H9 (cell line): ENCODE measurements at regions not wholly inside any gene's neighbourhood (a gene's known extent, or its start where the extent isn't known, plus 50 kb on each side); places are given as distances from the start of the nearest gene placed in this dataset.

Source experiments
- DNase-seq: peaks from one replicate; pipeline ENCODE4 v3.0.0-alpha.2; 2017
- H2AFZ ChIP-seq: one replicate; pipeline ENCODE4 v1.6.1; 2013; ENCODE audit warnings: mild to moderate bottlenecking, low read length, control low read depth, moderate library complexity
- H2AK5ac ChIP-seq: 2 replicates; pipeline ENCODE4 v1.6.1; 2013; ENCODE audit warnings: low read length, control low read depth, mixed read lengths; ENCODE audit not compliant: insufficient read length
- H2BK120ac ChIP-seq: one replicate; pipeline ENCODE4 v1.6.1; 2013; ENCODE audit warnings: low read depth, mild to moderate bottlenecking, low read length, control low read depth, inconsistent platforms; ENCODE audit not compliant: poor library complexity, severe bottlenecking
- H2BK12ac ChIP-seq: 2 replicates; pipeline ENCODE4 v1.6.1; 2013; ENCODE audit warnings: low read length, control low read depth, mixed read lengths, low read depth; ENCODE audit not compliant: insufficient read length
- H2BK15ac ChIP-seq: 2 replicates; pipeline ENCODE4 v1.6.1; 2013; ENCODE audit warnings: low read depth, low read length, control low read depth
- H2BK20ac ChIP-seq: one replicate; pipeline ENCODE4 v1.6.1; 2013; ENCODE audit warnings: low read depth, mild to moderate bottlenecking, low read length, control low read depth, inconsistent platforms; ENCODE audit not compliant: poor library complexity, severe bottlenecking
- H2BK5ac ChIP-seq: 2 replicates; pipeline ENCODE4 v1.6.1; 2013; ENCODE audit warnings: low read length, control low read depth, mixed read lengths; ENCODE audit not compliant: insufficient read length
- H3K14ac ChIP-seq: 2 replicates; pipeline ENCODE4 v1.6.1; 2013; ENCODE audit warnings: low read length, control low read depth; ENCODE audit not compliant: insufficient read depth
- H3K18ac ChIP-seq: 2 replicates; pipeline ENCODE4 v1.6.1; 2013; ENCODE audit warnings: low read depth, mild to moderate bottlenecking, mixed read lengths, low read length, control low read depth; ENCODE audit not compliant: insufficient read length
- H3K23ac ChIP-seq: 2 replicates; pipeline ENCODE4 v1.6.1; 2013; ENCODE audit warnings: low read length, control low read depth, mixed read lengths, low read depth; ENCODE audit not compliant: insufficient read length
- H3K23me2 ChIP-seq: 2 replicates; pipeline ENCODE4 v1.6.1; 2013; ENCODE audit warnings: low read depth, mild to moderate bottlenecking, mixed read lengths, low read length, control low read depth; ENCODE audit not compliant: insufficient read length, poor library complexity, severe bottlenecking
- H3K27ac ChIP-seq: 2 replicates; pipeline ENCODE4 v1.5.1; 2013; ENCODE audit warnings: low read length, control low read depth, mixed read lengths, low read depth; ENCODE audit not compliant: insufficient read length
- H3K27me3 ChIP-seq: 2 replicates; pipeline ENCODE4 v1.6.1; 2013; ENCODE audit warnings: low read length, control low read depth, inconsistent platforms; ENCODE audit not compliant: insufficient read depth
- H3K4ac ChIP-seq: 2 replicates; pipeline ENCODE4 v1.6.1; 2013; ENCODE audit warnings: low read depth, mild to moderate bottlenecking, control low read depth, inconsistent platforms, low read length, moderate library complexity
- H3K4me1 ChIP-seq: 2 replicates; pipeline ENCODE4 v1.6.1; 2013; ENCODE audit warnings: low read length, control low read depth, inconsistent platforms; ENCODE audit not compliant: insufficient read depth
- H3K4me2 ChIP-seq: 2 replicates; pipeline ENCODE4 v1.6.1; 2013; ENCODE audit warnings: low read length, control low read depth, mixed read lengths; ENCODE audit not compliant: insufficient read length, insufficient read depth
- H3K56ac ChIP-seq: 2 replicates; pipeline ENCODE4 v1.6.1; 2013; ENCODE audit warnings: low read depth, mild to moderate bottlenecking, mixed read lengths, low read length, control low read depth; ENCODE audit not compliant: insufficient read length
- H3K79me1 ChIP-seq: 2 replicates; pipeline ENCODE4 v1.6.1; 2013; ENCODE audit warnings: low read depth, mild to moderate bottlenecking, moderate library complexity, low read length, control low read depth, inconsistent platforms; ENCODE audit not compliant: insufficient read depth, poor library complexity, severe bottlenecking
- H3K79me2 ChIP-seq: 2 replicates; pipeline ENCODE4 v1.6.1; 2013; ENCODE audit warnings: low read length, control low read depth, inconsistent platforms; ENCODE audit not compliant: insufficient read depth
- H3K9ac ChIP-seq: 2 replicates; pipeline ENCODE4 v1.6.1; 2013; ENCODE audit warnings: low read length, control low read depth, mixed read lengths; ENCODE audit not compliant: insufficient read length; ENCODE audit errors: extremely low read depth
- H3K9me3 ChIP-seq: one replicate; pipeline ENCODE4 v1.6.1; 2013; ENCODE audit warnings: low read depth, low read length, inconsistent platforms; ENCODE audit not compliant: control insufficient read depth
- H3T11ph ChIP-seq: one replicate; pipeline ENCODE4 v1.6.1; 2013; ENCODE audit warnings: mild to moderate bottlenecking, low read length, control low read depth, inconsistent platforms
- H4K20me1 ChIP-seq: one replicate; pipeline ENCODE4 v1.6.1; 2013; ENCODE audit not compliant: control insufficient read depth, insufficient read length, insufficient read depth
- H4K5ac ChIP-seq: 2 replicates; pipeline ENCODE4 v1.6.1; 2013; ENCODE audit warnings: low read depth, mild to moderate bottlenecking, mixed read lengths, low read length, control low read depth; ENCODE audit not compliant: insufficient read length
- H4K8ac ChIP-seq: replicated peaks from 2 replicates; pipeline ENCODE4 v1.6.1; 2013; ENCODE audit warnings: low read length, control low read depth, mixed read lengths, low read depth; ENCODE audit not compliant: insufficient read length
- H4K91ac ChIP-seq: 2 replicates; pipeline ENCODE4 v1.6.1; 2013; ENCODE audit warnings: low read depth, mild to moderate bottlenecking, moderate library complexity, mixed read lengths, low read length, control low read depth; ENCODE audit not compliant: insufficient read length
- H3K27ac Mint-ChIP-seq, 3 experiments: 2 replicates in 2 of 3; 3 replicates in 1 of 3; pipeline ENCODE4 v1.8.0; 2020 to 2021; ENCODE audit warnings: mixed read lengths in 3 of 3, mild to moderate bottlenecking in 1 of 3, moderate library complexity in 1 of 3
- H3K27me3 Mint-ChIP-seq: 2 replicates; pipeline ENCODE4 v1.8.0; 2021; ENCODE audit warnings: low read depth, mild to moderate bottlenecking, moderate library complexity, mixed read lengths
- H3K36me3 Mint-ChIP-seq, 3 experiments: 2 replicates in 2 of 3; 3 replicates in 1 of 3; pipeline ENCODE4 v1.8.0; 2020 to 2021; ENCODE audit warnings: low read depth in 3 of 3, mixed read lengths in 3 of 3; ENCODE audit not compliant: insufficient read depth in 1 of 3
- H3K4me1 Mint-ChIP-seq, 2 experiments: 2 replicates each; pipeline ENCODE4 v1.8.0; 2020; ENCODE audit warnings: mixed read lengths in 2 of 2
- H3K4me3 Mint-ChIP-seq, 2 experiments: 2 replicates in 1 of 2; 3 replicates in 1 of 2; pipeline ENCODE4 v1.8.0; 2020 to 2021; ENCODE audit warnings: mild to moderate bottlenecking in 2 of 2, mixed read lengths in 2 of 2, moderate library complexity in 1 of 2
- H3K9me3 Mint-ChIP-seq, 2 experiments: 2 replicates in 1 of 2; 3 replicates in 1 of 2; pipeline ENCODE4 v1.8.0; 2020; ENCODE audit warnings: mild to moderate bottlenecking in 2 of 2, mixed read lengths in 2 of 2, moderate library complexity in 1 of 2
- CTCF ChIP-seq: fragments of 200-600 bp; sonication (generic); conservative IDR thresholded peaks from 3 replicates; pipeline ENCODE4 v1.8.0; 2021; ENCODE audit warnings: antibody characterized with exemption, mild to moderate bottlenecking
- whole genome bisulfite sequencing: extraction: QIAGEN DNeasy Blood & Tissue Kit; methylation state at CpG from one replicate; pipeline ENCODE4 v1.1.7; 2013; ENCODE audit warnings: missing lambda C conversion rate, low lambda C conversion rate, mixed read lengths; ENCODE audit not compliant: insufficient read length; ENCODE audit errors: extremely low coverage; 5-methylcytosine and 5-hydroxymethylcytosine counted together

DNA sequence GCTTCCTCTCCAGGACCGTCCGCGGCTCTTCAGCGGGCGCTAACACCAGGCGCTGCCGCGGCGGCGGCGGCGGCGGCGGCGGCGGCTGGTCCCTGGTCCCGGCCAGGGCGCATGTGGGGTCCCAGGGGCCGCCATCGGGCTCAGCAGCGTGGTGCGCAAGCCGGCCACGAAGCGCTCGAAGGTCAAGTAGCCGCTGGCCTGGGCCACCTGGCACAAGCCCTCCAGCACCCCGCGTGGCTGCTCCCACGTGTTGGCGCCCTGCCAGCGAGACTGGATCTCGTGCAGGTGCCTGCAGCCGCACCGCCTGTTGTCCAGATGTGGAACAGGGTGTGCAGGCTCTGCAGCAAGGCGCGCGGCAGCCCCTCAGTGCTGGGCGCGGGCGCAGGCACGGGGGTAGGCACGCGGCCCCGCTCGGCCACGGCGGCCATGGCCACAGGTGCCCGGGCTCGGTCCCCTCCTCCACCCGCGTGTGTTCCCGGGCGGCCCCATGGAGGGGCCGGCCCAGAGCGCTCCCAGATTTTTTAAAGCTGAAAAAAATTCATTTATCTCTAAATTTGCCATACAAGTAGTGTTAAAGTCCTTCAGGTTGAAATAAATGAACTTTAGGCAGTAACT is 884.2 kb upstream of the ZNF722 start:
- no peak overlapping the region for H3T11ph ChIP-seq
- H3K4ac ChIP-seq: no peak overlapping the region
- no peaks in the 10 kb centered on the region for H3K79me2 ChIP-seq
- H3K4me1 ChIP-seq: no peaks in the 10 kb centered on the region
- Mint-ChIP-seq H3K27me3 (peaks cover 5% of the 10 kb centered on the region; the same call in 1 of the 2 replicates), H3K27ac (no peak overlapping the region), H3K4me3 (no peak overlapping the region), H3K36me3 (peaks cover 23 to 36% (median 25%) of the 10 kb centered on the region in 3 experiments), H3K9me3 (peaks cover 84 to 90% of the 10 kb centered on the region in 2 experiments), H3K4me1 (no peaks in the 10 kb centered on the region)
- H3K27me3 ChIP-seq: no peaks in the 10 kb centered on the region
- no peak overlapping the region for H3K4me2 ChIP-seq
- H4K91ac ChIP-seq: no peak overlapping the region
- H3K14ac ChIP-seq: no peak overlapping the region
- no peak overlapping the region for H3K18ac ChIP-seq
- H2AK5ac ChIP-seq: no peak overlapping the region
- H2BK120ac ChIP-seq: no peak overlapping the region
- H2BK5ac ChIP-seq: no peak overlapping the region
- H2AFZ ChIP-seq: no peak overlapping the region
- no peaks in the 10 kb centered on the region for H4K20me1 ChIP-seq
- H3K9me3 ChIP-seq: peaks cover 69% of the 10 kb centered on the region
- no peak overlapping the region for H4K8ac ChIP-seq
- H2BK20ac ChIP-seq: no peak overlapping the region
- no peak overlapping the region for H3K27ac ChIP-seq
- no peak for TF ChIP-seq CTCF
- H2BK12ac ChIP-seq: no peak overlapping the region
- no CpG with 5 or more reads among the region's 56 CpGs for WGBS
- no peaks in the 10 kb centered on the region for H3K23me2 ChIP-seq
- no peak overlapping the region for H3K9ac ChIP-seq
- H3K23ac ChIP-seq: no peak overlapping the region
- H3K79me1 ChIP-seq: no peaks in the 10 kb centered on the region
- DNase-seq: no peak
- H3K56ac ChIP-seq: no peak overlapping the region
- H2BK15ac ChIP-seq: no peak overlapping the region
- no peak overlapping the region for H4K5ac ChIP-seq
